ENCODE measurements at regions not wholly inside any gene's neighbourhood (a gene's known extent, or its start where the extent isn't known, plus 50 kb on each side); places are given as distances from the start of the nearest gene placed in this dataset.

DNA sequence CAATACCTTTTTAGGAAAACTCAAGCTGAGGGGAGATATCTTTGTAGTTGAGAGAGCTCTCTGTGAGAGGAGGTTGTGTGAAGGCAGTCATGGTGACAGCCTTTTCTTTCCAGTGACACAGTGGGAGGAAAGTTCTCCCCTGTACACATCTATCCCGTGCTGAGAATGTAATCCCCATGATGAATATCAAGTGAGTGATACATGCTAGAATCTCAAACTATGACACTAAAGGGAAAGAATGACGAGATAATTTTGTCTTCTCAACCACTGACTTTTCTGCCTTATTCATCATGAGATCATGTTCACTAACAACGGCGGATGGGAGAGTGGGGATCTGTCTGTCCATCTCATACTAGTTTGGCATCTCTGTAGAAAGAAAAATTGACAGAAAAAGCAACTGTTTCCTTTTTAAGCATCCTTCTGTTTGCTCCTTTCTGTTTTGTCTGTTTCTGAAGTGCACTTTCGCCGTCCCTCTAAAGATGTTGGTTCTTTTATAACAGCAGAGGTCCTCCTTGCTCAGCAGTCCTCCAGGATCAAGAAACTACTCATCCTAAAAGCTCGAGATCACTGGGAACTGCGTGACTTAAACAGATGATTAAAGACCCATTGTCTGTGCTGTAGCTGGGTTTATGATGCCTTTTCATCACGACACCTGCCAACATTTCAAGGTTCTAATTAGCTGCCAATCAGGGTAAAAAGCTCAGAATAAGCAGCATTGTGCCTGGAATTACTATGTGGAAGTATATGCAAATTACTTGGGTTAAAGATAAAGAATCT lies 137.6 kb downstream of the DCK start:
- Histone ChIP-seq H3K27me3 (ENCODE audit: insufficient read depth, low read depth) (no peaks in the 10 kb centered on the region), H3K9me2 (ENCODE audit: insufficient read depth) (no peaks in the 10 kb centered on the region), H3K4me2 (no peak overlapping the region), H2AFZ (no peak overlapping the region), H3K4me3 (no peak overlapping the region), H3K9me3 (ENCODE audit: insufficient read depth, low read depth) (no peaks in the 10 kb centered on the region; the same call in 1 of the 2 replicates), H3K4me1 (replicated peaks; ENCODE audit: insufficient read depth) (0 out of 2 replicates have a peak, but pooled peaks cover 9% of the 10 kb centered on the region), H4K20me1 (ENCODE audit: insufficient read depth) (no peaks in the 10 kb centered on the region), H3K79me2 (ENCODE audit: low read depth) (no peaks in the 10 kb centered on the region), H3K27ac (no peak overlapping the region), H3K36me3 (ENCODE audit: low read depth) (no peaks in the 10 kb centered on the region), H3F3A (ENCODE audit: insufficient read depth, low read depth) (no peaks in the 10 kb centered on the region)
- POLR2A ChIA-PET (ENCODE audit: unreplicated experiment): interaction anchor here (0.6 kb wide), 1 partner anchor 817 kb away, joined by 5 read pairs; no protein-coding TSS in a partner anchor
- DNase-seq: no peak
- intact Hi-C loops (cut with micrococcal nuclease; ENCODE audit: unreplicated experiment): no loop called here
- CTCF ChIA-PET: no interaction called here
- BruUV-seq (replicated peaks): no TSS peak
- TF ChIP-seq CTCF (conservative IDR thresholded peaks at IDR 0.05): no peak
- no peak for TF ChIP-seq EZH2 (IDR thresholded peaks at IDR 0.05; ENCODE audit: low read depth)

DNA sequence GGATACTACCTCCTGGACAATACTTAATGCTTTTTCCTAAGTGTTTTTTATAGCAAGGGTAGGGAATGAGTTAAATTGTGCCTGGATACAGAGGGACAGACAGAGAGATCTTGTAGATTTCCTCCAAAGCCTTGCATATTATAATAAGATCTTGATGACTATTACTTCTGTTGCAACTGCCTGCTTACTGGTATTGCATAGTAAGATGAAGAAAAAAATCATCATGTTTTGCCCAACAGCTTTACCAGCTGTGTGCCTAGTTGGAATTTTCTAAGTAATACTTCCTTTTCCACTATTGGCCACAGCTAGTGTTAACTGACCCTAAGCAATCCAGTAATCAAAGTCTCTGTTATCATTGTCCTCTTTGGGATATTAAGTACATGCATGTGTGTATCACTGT lies 139.0 kb downstream of the DCK start:
- no peak for DNase-seq
- no peaks in the 10 kb centered on the region for H3K36me3 ChIP-seq (ENCODE audit: low read depth)
- H3K4me1 ChIP-seq (replicated peaks; ENCODE audit: insufficient read depth): no peaks in the 10 kb centered on the region
- H3K4me2 ChIP-seq: no peak overlapping the region
- no peaks in the 10 kb centered on the region for H4K20me1 ChIP-seq (ENCODE audit: insufficient read depth)
- no peaks in the 10 kb centered on the region for H3F3A ChIP-seq (ENCODE audit: insufficient read depth, low read depth)
- ChIA-PET POLR2A (ENCODE audit: unreplicated experiment) (no interaction called here), CTCF (no interaction called here)
- H3K27ac ChIP-seq: no peak overlapping the region
- H3K9me2 ChIP-seq (ENCODE audit: insufficient read depth): no peaks in the 10 kb centered on the region
- H3K4me3 ChIP-seq: no peak overlapping the region
- no peaks in the 10 kb centered on the region for H3K79me2 ChIP-seq (ENCODE audit: low read depth)
- no TSS peak for BruUV-seq (replicated peaks)
- no peaks in the 10 kb centered on the region for H3K9me3 ChIP-seq (ENCODE audit: insufficient read depth, low read depth)
- H3K27me3 ChIP-seq (ENCODE audit: insufficient read depth, low read depth): no peaks in the 10 kb centered on the region
- H2AFZ ChIP-seq: no peak overlapping the region
- TF ChIP-seq EZH2 (IDR thresholded peaks at IDR 0.05; ENCODE audit: low read depth) (no peak), CTCF (conservative IDR thresholded peaks at IDR 0.05) (no peak)
- intact Hi-C loops (cut with micrococcal nuclease; ENCODE audit: unreplicated experiment): no loop called here

GRCh38 chr4:71133491-71133890 lies 140.0 kb downstream of the DCK start:
- H2AFZ ChIP-seq: no peak overlapping the region
- H3K4me3 ChIP-seq: no peak overlapping the region
- H3K9me2 ChIP-seq (ENCODE audit: insufficient read depth): no peaks in the 10 kb centered on the region
- H3K36me3 ChIP-seq (ENCODE audit: low read depth): no peaks in the 10 kb centered on the region
- no peak overlapping the region for H3K4me2 ChIP-seq
- no peak for DNase-seq
- TF ChIP-seq CTCF (conservative IDR thresholded peaks at IDR 0.05) (no peak), EZH2 (IDR thresholded peaks at IDR 0.05; ENCODE audit: low read depth) (no peak)
- intact Hi-C loops (cut with micrococcal nuclease; ENCODE audit: unreplicated experiment): no loop called here
- no TSS peak for BruUV-seq (replicated peaks)
- no peaks in the 10 kb centered on the region for H4K20me1 ChIP-seq (ENCODE audit: insufficient read depth)
- H3K27ac ChIP-seq: no peak overlapping the region
- no peaks in the 10 kb centered on the region for H3F3A ChIP-seq (ENCODE audit: insufficient read depth, low read depth)
- CTCF ChIA-PET: no interaction called here
- no peaks in the 10 kb centered on the region for H3K4me1 ChIP-seq (replicated peaks; ENCODE audit: insufficient read depth)
- no peaks in the 10 kb centered on the region for H3K9me3 ChIP-seq (ENCODE audit: insufficient read depth, low read depth)
- no peaks in the 10 kb centered on the region for H3K27me3 ChIP-seq (ENCODE audit: insufficient read depth, low read depth)
- POLR2A ChIA-PET (ENCODE audit: unreplicated experiment): no interaction called here
- H3K79me2 ChIP-seq (ENCODE audit: low read depth): no peaks in the 10 kb centered on the region

Data from PC-9 (cell line).